A673 (cell line): ENCODE measurements at regions not wholly inside any gene's neighbourhood (a gene's known extent, or its start where the extent isn't known, plus 50 kb on each side); places are given as distances from the start of the nearest gene placed in this dataset.

Experiments used
- BruUV-seq: library from RNA; stranded (reverse); fragments of 400-500 nt; replicated peaks from 2 replicates; lab custom pipeline; 2021; lab: Mats Ljungman, UMichigan
- CTCF ChIA-PET: fragments of 300-600 bp; sonication (Branson Sonifier 250); formaldehyde crosslinking; loops from one replicate; lab custom pipeline; 2022; ENCODE audit warnings: antibody characterized with exemption; lab: Charles Lee
- POLR2A ChIA-PET: fragments of 300-600 bp; sonication (Branson Sonifier 250); formaldehyde crosslinking; loops from one replicate; lab custom pipeline; 2022; ENCODE audit warnings: antibody characterized with exemption; ENCODE audit not compliant: low non-redundant PET; lab: Charles Lee
- DNase-seq: peaks from one replicate; pipeline ENCODE4 v3.0.0-alpha.2; 2015; ENCODE audit warnings: low spot score
- H3K27ac ChIP-seq: fragments of 200-600 bp; sonication (generic); 2 replicates; pipeline ENCODE4 v1.5.1; 2016; ENCODE audit warnings: mixed run types, low read depth, mild to moderate bottlenecking, mixed read lengths, antibody characterized with exemption, low read length; ENCODE audit not compliant: poor library complexity, severe bottlenecking
- H3K27me3 ChIP-seq: fragments of 200-600 bp; sonication (generic); replicated peaks from 2 replicates; pipeline ENCODE4 v1.6.1; 2017; ENCODE audit warnings: mixed run types, low read depth, mild to moderate bottlenecking, mixed read lengths, antibody characterized with exemption, low read length; ENCODE audit not compliant: insufficient read depth, poor library complexity
- H3K36me3 ChIP-seq: fragments of 200-600 bp; sonication (generic); 2 replicates; pipeline ENCODE4 v1.6.1; 2016; ENCODE audit warnings: mixed run types, mild to moderate bottlenecking, mixed read lengths, antibody characterized with exemption, low read length; ENCODE audit not compliant: insufficient read depth, poor library complexity, severe bottlenecking
- H3K4me1 ChIP-seq: fragments of 200-600 bp; sonication (generic); 2 replicates; pipeline ENCODE4 v1.6.1; 2017; ENCODE audit warnings: mixed run types, mild to moderate bottlenecking, mixed read lengths, antibody characterized with exemption, low read length; ENCODE audit not compliant: insufficient read depth, poor library complexity, severe bottlenecking
- H3K4me3 ChIP-seq: fragments of 200-600 bp; sonication (generic); 2 replicates; pipeline ENCODE4 v1.5.1; 2016; ENCODE audit warnings: low read depth, mixed run types, mild to moderate bottlenecking, mixed read lengths, low read length; ENCODE audit not compliant: poor library complexity, severe bottlenecking
- H3K9me3 ChIP-seq: fragments of 200-600 bp; sonication (generic); 2 replicates; pipeline ENCODE4 v1.6.1; 2016; ENCODE audit warnings: mixed run types, low read depth, mild to moderate bottlenecking, mixed read lengths, antibody characterized with exemption, low read length; ENCODE audit not compliant: poor library complexity, severe bottlenecking
- CTCF ChIP-seq: fragments of 300-800, 200-600 bp; sonication (generic); conservative IDR thresholded peaks from 2 replicates; pipeline ENCODE4 v1.5.1; 2017; ENCODE audit warnings: low read depth, mild to moderate bottlenecking, antibody characterized with exemption, low read length, moderate library complexity, mixed read lengths
- EZH2 ChIP-seq: fragments of 200-600 bp; sonication (generic); IDR thresholded peaks from 2 replicates; pipeline ENCODE4 v1.6.1; 2017; ENCODE audit warnings: borderline replicate concordance, low read depth, mild to moderate bottlenecking, mixed read lengths, antibody characterized with exemption, low read length; ENCODE audit not compliant: poor library complexity, severe bottlenecking
- intact Hi-C: fragments of 100-400 bp; cut with micrococcal nuclease; formaldehyde crosslinking; loops from one replicate; pipeline ENCODE4 v1.10.0; 2022; ENCODE audit not compliant: unreplicated experiment

- Histone ChIP-seq H3K4me3 (no peak overlapping the region), H3K27ac (no peak overlapping the region), H3K9me3 (no peaks in the 10 kb centered on the region), H3K36me3 (no peaks in the 10 kb centered on the region), H3K4me1 (no peaks in the 10 kb centered on the region), H3K27me3 (no peaks in the 10 kb centered on the region)
- DNase-seq, result no peak
- TF ChIP-seq CTCF (no peak), EZH2 (no peak)
- ChIA-PET CTCF (no interaction called here), POLR2A (no interaction called here)
- no TSS peak for BruUV-seq
- intact Hi-C loops, result no loop called here
Measured at GRCh38 chr12:61524851-61525250, 735.4 kb upstream of the USP15 start.

GRCh38 chr12:61525331-61525730, 734.9 kb upstream of the USP15 start:
- H3K9me3 ChIP-seq, result no peaks in the 10 kb centered on the region
- no peak overlapping the region for H3K4me3 ChIP-seq
- no TSS peak for BruUV-seq
- DNase-seq, result peak; percentile 14
- H3K36me3 ChIP-seq, result no peaks in the 10 kb centered on the region
- ChIA-PET POLR2A (no interaction called here), CTCF (no interaction called here)
- no peak overlapping the region for H3K27ac ChIP-seq
- no peaks in the 10 kb centered on the region for H3K4me1 ChIP-seq
- TF ChIP-seq EZH2, result no peak
- TF ChIP-seq CTCF, result no peak
- no peaks in the 10 kb centered on the region for H3K27me3 ChIP-seq
- intact Hi-C loops, result no loop called here

GRCh38 chr12:61530456-61530855, 729.7 kb upstream of the USP15 start:
- Histone ChIP-seq H3K27ac (no peak overlapping the region), H3K4me3 (no peak overlapping the region), H3K9me3 (no peaks in the 10 kb centered on the region), H3K4me1 (no peaks in the 10 kb centered on the region), H3K36me3 (no peaks in the 10 kb centered on the region), H3K27me3 (no peaks in the 10 kb centered on the region)
- DNase-seq, result no peak
- TF ChIP-seq EZH2, result no peak
- no peak for TF ChIP-seq CTCF
- BruUV-seq, result no TSS peak
- ChIA-PET CTCF (no interaction called here), POLR2A (no interaction called here)
- intact Hi-C loops, result no loop called here
